A673 (cell line): ENCODE measurements at regions not wholly inside any gene's neighbourhood (a gene's known extent, or its start where the extent isn't known, plus 50 kb on each side); places are given as distances from the start of the nearest gene placed in this dataset.

Experiments used
- CTCF ChIP-seq: fragments of 300-800, 200-600 bp; sonication (generic); conservative IDR thresholded peaks from 2 replicates; pipeline ENCODE4 v1.5.1; 2017; ENCODE audit warnings: low read depth, mild to moderate bottlenecking, antibody characterized with exemption, low read length, moderate library complexity, mixed read lengths
- EZH2 ChIP-seq: fragments of 200-600 bp; sonication (generic); IDR thresholded peaks from 2 replicates; pipeline ENCODE4 v1.6.1; 2017; ENCODE audit warnings: borderline replicate concordance, low read depth, mild to moderate bottlenecking, mixed read lengths, antibody characterized with exemption, low read length; ENCODE audit not compliant: poor library complexity, severe bottlenecking

GRCh38 chr22:49508561-49508960, 319.1 kb downstream of the BRD1 start:
- no peak for TF ChIP-seq CTCF
- TF ChIP-seq EZH2: no peak
